Vagina (tissue), 2 donors: ENCODE measurements at regions not wholly inside any gene's neighbourhood (a gene's known extent, or its start where the extent isn't known, plus 50 kb on each side); places are given as distances from the start of the nearest gene placed in this dataset.
"Not testable (repeated sequence)": the region's sequence is repeated elsewhere in the genome, so short reads cannot be mapped to it uniquely, and the experiment has no call there.

ENCODE experiments used
- DNase-seq, 2 donors: peaks; one replicate each; pipeline ENCODE4 v3.0.0-alpha.2; 2017; ENCODE audit errors: extremely low spot score in 2 of 2
- H3K27ac ChIP-seq: fragments of 200-600 bp; sonication (generic); one replicate; pipeline ENCODE4 v1.5.1; 2019
- H3K27me3 ChIP-seq: fragments of 200-600 bp; sonication (generic); one replicate; pipeline ENCODE4 v1.5.1; 2019
- H3K36me3 ChIP-seq, 2 donors: fragments of 200-600 bp; sonication (generic); one replicate each; pipeline ENCODE4 v1.5.1; 2017 to 2019
- H3K4me1 ChIP-seq: fragments of 200-600 bp; sonication (generic); one replicate; pipeline ENCODE4 v1.5.1; 2019
- H3K4me3 ChIP-seq, 2 donors: fragments of 200-600 bp; sonication (generic); 1 replicate in 1 of 2; 2 replicates in 1 of 2; pipeline ENCODE4 v1.5.1; 2016 to 2019
- H3K9me3 ChIP-seq: fragments of 200-600 bp; sonication (generic); one replicate; pipeline ENCODE4 v1.5.1; 2019
- POLR2A ChIP-seq, 2 donors: fragments of 450-650 bp; IDR thresholded peaks; one replicate each; pipeline ENCODE4 v1.6.1; 2017; ENCODE audit warnings: antibody characterized with exemption in 2 of 2, mild to moderate bottlenecking in 2 of 2, moderate library complexity in 2 of 2
- POLR2AphosphoS5 ChIP-seq, 2 donors: sonication (generic); formaldehyde crosslinking; IDR thresholded peaks; one replicate each; pipeline ENCODE4 v1.9.0; 2017; ENCODE audit warnings: antibody characterized with exemption in 2 of 2, mild to moderate bottlenecking in 2 of 2, low read depth in 1 of 2; ENCODE audit not compliant: insufficient read depth in 1 of 2
- intact Hi-C: fragments of 100-400 bp; cut with DNase I; formaldehyde crosslinking; loops from one replicate; pipeline ENCODE4 v1.15.1; 2023
- TF ChIP-seq, protein P1 (sequence below), 3 experiments: fragments of 450-650 bp in 2 of 3; fragments of 200-600 bp in 1 of 3; sonication (generic) in 1 of 3; IDR thresholded peaks; one replicate each; pipeline ENCODE4 v1.5.1; 2017 to 2019; ENCODE audit warnings: antibody characterized with exemption in 3 of 3, mild to moderate bottlenecking in 2 of 3, moderate library complexity in 2 of 3

DNA sequence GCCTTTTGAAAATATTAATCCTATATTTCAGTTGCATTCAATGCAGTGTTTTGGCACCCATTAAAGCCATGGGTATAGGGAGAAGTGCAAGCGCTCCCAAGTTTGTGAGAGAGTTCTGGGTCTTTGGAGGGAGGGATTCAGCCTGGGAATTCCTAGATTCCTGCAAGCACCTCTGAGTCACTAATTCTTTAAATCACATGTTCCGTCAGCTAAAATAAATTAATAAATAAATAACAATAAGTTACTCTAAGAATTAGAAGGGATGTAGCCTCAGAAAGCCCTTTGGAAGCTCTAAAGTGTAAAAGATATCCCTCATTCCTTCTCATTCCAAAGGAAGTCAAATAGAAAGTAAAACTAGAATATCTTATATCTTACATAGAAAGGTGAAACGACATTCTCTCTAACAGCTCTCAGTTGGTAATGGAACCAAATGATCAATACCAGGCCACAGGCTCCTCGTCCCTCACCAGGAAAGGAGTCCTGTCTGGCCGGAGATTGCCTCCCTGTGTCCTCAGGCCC lies 222.4 kb upstream of the RBBP8 start:
- TF ChIP-seq, protein P1, sequence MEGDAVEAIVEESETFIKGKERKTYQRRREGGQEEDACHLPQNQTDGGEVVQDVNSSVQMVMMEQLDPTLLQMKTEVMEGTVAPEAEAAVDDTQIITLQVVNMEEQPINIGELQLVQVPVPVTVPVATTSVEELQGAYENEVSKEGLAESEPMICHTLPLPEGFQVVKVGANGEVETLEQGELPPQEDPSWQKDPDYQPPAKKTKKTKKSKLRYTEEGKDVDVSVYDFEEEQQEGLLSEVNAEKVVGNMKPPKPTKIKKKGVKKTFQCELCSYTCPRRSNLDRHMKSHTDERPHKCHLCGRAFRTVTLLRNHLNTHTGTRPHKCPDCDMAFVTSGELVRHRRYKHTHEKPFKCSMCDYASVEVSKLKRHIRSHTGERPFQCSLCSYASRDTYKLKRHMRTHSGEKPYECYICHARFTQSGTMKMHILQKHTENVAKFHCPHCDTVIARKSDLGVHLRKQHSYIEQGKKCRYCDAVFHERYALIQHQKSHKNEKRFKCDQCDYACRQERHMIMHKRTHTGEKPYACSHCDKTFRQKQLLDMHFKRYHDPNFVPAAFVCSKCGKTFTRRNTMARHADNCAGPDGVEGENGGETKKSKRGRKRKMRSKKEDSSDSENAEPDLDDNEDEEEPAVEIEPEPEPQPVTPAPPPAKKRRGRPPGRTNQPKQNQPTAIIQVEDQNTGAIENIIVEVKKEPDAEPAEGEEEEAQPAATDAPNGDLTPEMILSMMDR (IDR thresholded peaks at IDR 0.05) = no peak
- peak in 1 of 2 donors; percentile 28 for TF ChIP-seq POLR2AphosphoS5 (IDR thresholded peaks at IDR 0.05; ENCODE audit: insufficient read depth in 1 of 2, low read depth in 1 of 2)
- Histone ChIP-seq H3K36me3 (no peaks in the 10 kb centered on the region), H3K27me3 (no peaks in the 10 kb centered on the region), H3K9me3 (no peaks in the 10 kb centered on the region), H3K4me3 (peak overlapping the region; percentile 34 to 39), H3K4me1 (peaks cover 15% of the 10 kb centered on the region), H3K27ac (peak overlapping the region; percentile 47)
- DNase-seq = no peak
- intact Hi-C loops = no loop called here

DNA sequence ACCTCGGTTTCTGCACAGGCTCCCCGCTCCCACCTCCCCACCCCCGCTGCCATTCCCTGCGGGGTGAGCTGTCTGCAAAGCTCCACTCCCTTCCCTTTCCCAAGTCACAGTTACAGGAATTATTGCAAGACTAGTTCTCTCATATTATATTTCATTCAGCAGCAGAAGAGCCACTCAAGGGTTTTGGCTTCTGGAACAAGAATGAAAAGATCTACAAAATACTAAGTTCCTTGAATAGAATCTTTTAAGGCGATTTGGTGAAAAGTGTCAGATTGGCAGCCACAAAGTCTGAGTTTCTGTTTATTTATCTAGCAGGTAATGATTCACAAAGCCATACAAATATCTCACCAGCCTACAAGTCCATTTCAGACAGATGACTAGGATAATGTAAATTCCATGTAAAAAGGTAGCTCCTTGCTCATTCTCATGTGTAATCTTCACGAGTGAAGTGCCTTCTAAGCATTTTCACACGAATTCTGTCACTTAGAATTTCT lies 221.9 kb upstream of the RBBP8 start:
- Histone ChIP-seq H3K27ac (peak overlapping the region; percentile 47), H3K4me3 (peak overlapping the region; percentile 34 to 39), H3K9me3 (no peaks in the 10 kb centered on the region), H3K36me3 (no peaks in the 10 kb centered on the region), H3K27me3 (no peaks in the 10 kb centered on the region), H3K4me1 (peaks cover 15% of the 10 kb centered on the region)
- TF ChIP-seq, protein P1 (IDR thresholded peaks at IDR 0.05) = no peak
- TF ChIP-seq POLR2AphosphoS5 (IDR thresholded peaks at IDR 0.05; ENCODE audit: insufficient read depth in 1 of 2, low read depth in 1 of 2) = peak in 1 of 2 donors; percentile 8
- DNase-seq = no peak
- intact Hi-C loops = no loop called here

DNA sequence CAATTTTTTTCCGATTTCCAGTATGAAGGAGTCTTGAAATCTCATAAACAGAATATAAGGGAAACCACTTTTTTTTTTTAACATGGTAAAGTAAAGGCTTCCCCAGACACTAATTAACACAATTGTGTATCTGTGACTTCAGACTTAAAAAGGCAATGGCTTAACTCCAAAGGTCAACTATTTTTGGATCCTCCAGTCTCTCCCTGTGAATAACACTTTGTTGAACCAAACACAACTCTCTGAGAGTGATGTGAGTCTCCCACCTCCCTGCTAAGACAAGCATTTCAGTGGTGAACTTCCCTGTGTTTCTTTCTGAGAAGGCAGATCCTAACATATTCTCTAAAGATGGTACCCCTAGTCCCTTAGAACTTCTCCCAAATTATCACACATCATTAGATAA lies 219.6 kb upstream of the RBBP8 start:
- Histone ChIP-seq H3K36me3 (no peaks in the 10 kb centered on the region), H3K27me3 (no peaks in the 10 kb centered on the region), H3K4me3 (no peak overlapping the region), H3K27ac (no peak overlapping the region), H3K9me3 (no peaks in the 10 kb centered on the region), H3K4me1 (peaks cover 15% of the 10 kb centered on the region)
- TF ChIP-seq POLR2A (IDR thresholded peaks at IDR 0.05) (no peak), POLR2AphosphoS5 (IDR thresholded peaks at IDR 0.05; ENCODE audit: insufficient read depth in 1 of 2, low read depth in 1 of 2) (no peak)
- TF ChIP-seq, protein P1 (IDR thresholded peaks at IDR 0.05) = no peak
- intact Hi-C loops = no loop called here
- no peak for DNase-seq

DNA sequence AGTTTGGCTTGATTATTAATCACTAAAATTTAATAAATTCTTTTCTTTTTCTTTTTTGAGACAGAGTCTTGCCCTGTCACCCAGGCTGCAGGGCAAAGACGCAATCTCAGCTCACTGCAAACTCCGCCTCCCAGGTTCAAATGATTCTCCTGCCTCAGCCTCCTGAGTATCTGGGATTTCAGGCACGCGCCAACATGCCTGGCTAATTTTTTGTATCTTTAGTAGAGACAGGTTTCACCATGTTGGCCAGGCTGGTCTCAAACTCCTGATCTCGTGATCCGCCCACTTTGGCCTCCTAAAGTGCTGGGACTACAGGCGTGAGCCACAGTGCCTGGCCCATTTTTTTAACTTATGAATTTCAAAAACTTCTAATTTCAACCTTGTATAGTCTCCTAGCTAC lies 215.6 kb upstream of the RBBP8 start:
- H3K9me3 ChIP-seq, intact Hi-C loops, DNase-seq, H3K27ac ChIP-seq, H3K4me1 ChIP-seq, H3K36me3 ChIP-seq, H3K4me3 ChIP-seq, H3K27me3 ChIP-seq: not testable (repeated sequence)

DNA sequence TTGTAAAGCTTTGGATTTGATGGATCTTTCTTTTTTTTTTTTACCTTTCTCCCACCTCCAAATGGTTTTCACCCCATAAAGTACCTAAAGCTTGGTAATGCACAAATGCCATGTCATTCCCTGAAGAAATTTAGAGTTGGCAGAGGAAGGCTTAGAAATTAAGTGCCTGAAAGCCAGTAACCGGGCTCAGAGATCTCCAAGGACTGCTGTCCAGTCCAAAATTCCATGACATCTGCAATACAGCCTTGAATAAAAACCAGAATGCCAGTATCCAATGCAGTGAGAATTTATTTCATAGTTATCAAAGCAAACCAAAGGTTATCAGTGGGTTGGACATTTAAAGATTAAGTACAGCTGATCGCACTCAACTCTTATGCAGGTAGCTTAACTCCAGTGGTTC lies 209.9 kb upstream of the RBBP8 start:
- intact Hi-C loops = no loop called here
- no peak for TF ChIP-seq POLR2AphosphoS5 (IDR thresholded peaks at IDR 0.05; ENCODE audit: insufficient read depth in 1 of 2, low read depth in 1 of 2)
- TF ChIP-seq, protein P1 (IDR thresholded peaks at IDR 0.05) = no peak
- TF ChIP-seq POLR2A (IDR thresholded peaks at IDR 0.05) = no peak
- H3K27ac ChIP-seq = no peak overlapping the region

More for the DNA sequence above, 209.9 kb upstream of the RBBP8 start:
- H3K9me3 ChIP-seq = no peaks in the 10 kb centered on the region
- H3K4me1 ChIP-seq = no peaks in the 10 kb centered on the region
- no peak overlapping the region for H3K4me3 ChIP-seq
- DNase-seq = no peak
- no peaks in the 10 kb centered on the region for H3K36me3 ChIP-seq
- H3K27me3 ChIP-seq = no peaks in the 10 kb centered on the region
